ENCODE measurements at regions not wholly inside any gene's neighbourhood (a gene's known extent, or its start where the extent isn't known, plus 50 kb on each side); places are given as distances from the start of the nearest gene placed in this dataset.

- no peak overlapping the region for H2AFZ ChIP-seq (ENCODE audit: low read depth, low read length)
Measured at GRCh38 chr7:15889507-15889906, 203.0 kb upstream of the MEOX2 start.

DNA sequence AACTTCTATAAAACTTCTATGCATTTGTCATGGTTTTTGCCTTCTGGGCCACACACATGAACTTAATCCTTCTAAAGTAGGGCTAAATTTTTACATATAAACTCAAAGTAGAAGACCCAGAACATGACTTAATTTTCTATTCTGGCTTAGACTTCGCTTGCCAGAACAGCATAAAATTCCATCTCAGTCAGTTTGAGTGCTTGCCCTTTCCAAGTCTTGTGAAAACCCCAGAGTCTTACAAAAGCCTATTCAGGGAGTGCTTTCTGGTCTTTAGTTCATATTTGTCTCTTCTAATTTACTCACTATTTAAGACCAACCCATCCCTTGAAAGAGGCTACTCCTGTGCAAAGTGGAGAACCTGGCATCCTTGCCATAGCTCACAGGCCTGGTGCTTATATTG, 201.6 kb upstream of the MEOX2 start:
- Histone ChIP-seq H3K4me3 (ENCODE audit: low read depth in 1 of 2, low read length in 2 of 2) (no peak overlapping the region), H4K20me1 (ENCODE audit: insufficient read depth, low read length) (no peaks in the 10 kb centered on the region), H3K9ac (ENCODE audit: low read depth, low read length) (no peak overlapping the region), H3K4me1 (ENCODE audit: insufficient read depth, low read length) (no peaks in the 10 kb centered on the region), H3K27me3 (ENCODE audit: insufficient read depth, low read length, poor library complexity) (no peaks in the 10 kb centered on the region), H3K4me2 (ENCODE audit: insufficient read depth, low read length) (no peak overlapping the region), H2AFZ (ENCODE audit: low read depth, low read length) (no peak overlapping the region), H3K36me3 (ENCODE audit: insufficient read depth, low read length) (no peaks in the 10 kb centered on the region), H3K79me2 (ENCODE audit: insufficient read depth, low read length) (no peaks in the 10 kb centered on the region), H3K9me3 (ENCODE audit: insufficient read depth, low read length, severe bottlenecking) (no peaks in the 10 kb centered on the region), H3K27ac (ENCODE audit: low read length) (no peak overlapping the region)
- no peak for TF ChIP-seq EZH2 (IDR thresholded peaks at IDR 0.05; ENCODE audit: borderline replicate concordance, low read depth, low read length, severe bottlenecking)
- TF ChIP-seq, protein P1, sequence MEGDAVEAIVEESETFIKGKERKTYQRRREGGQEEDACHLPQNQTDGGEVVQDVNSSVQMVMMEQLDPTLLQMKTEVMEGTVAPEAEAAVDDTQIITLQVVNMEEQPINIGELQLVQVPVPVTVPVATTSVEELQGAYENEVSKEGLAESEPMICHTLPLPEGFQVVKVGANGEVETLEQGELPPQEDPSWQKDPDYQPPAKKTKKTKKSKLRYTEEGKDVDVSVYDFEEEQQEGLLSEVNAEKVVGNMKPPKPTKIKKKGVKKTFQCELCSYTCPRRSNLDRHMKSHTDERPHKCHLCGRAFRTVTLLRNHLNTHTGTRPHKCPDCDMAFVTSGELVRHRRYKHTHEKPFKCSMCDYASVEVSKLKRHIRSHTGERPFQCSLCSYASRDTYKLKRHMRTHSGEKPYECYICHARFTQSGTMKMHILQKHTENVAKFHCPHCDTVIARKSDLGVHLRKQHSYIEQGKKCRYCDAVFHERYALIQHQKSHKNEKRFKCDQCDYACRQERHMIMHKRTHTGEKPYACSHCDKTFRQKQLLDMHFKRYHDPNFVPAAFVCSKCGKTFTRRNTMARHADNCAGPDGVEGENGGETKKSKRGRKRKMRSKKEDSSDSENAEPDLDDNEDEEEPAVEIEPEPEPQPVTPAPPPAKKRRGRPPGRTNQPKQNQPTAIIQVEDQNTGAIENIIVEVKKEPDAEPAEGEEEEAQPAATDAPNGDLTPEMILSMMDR (IDR thresholded peaks at IDR 0.05; ENCODE audit: borderline replicate concordance, extremely low read depth, low read length, poor library complexity, severe bottlenecking): no peak
- no peak for DNase-seq
- ATAC-seq (ENCODE audit: insufficient read depth, low read depth): no peak

More at GRCh38 chr7:15889507-15889906, 203.0 kb upstream of the MEOX2 start:
- H4K20me1 ChIP-seq (ENCODE audit: insufficient read depth, low read length): no peaks in the 10 kb centered on the region
- no peak overlapping the region for H3K9ac ChIP-seq (ENCODE audit: low read depth, low read length)
- no peaks in the 10 kb centered on the region for H3K79me2 ChIP-seq (ENCODE audit: insufficient read depth, low read length)
- H3K9me3 ChIP-seq (ENCODE audit: insufficient read depth, low read length, severe bottlenecking): no peaks in the 10 kb centered on the region
- H3K36me3 ChIP-seq (ENCODE audit: insufficient read depth, low read length): no peaks in the 10 kb centered on the region
- H3K27me3 ChIP-seq (ENCODE audit: insufficient read depth, low read length, poor library complexity): no peaks in the 10 kb centered on the region
- no peak overlapping the region for H3K27ac ChIP-seq (ENCODE audit: low read length)
- ATAC-seq (ENCODE audit: insufficient read depth, low read depth) (no peak), DNase-seq (no peak)
- no peaks in the 10 kb centered on the region for H3K4me1 ChIP-seq (ENCODE audit: insufficient read depth, low read length)
- no peak overlapping the region for H3K4me2 ChIP-seq (ENCODE audit: insufficient read depth, low read length)
- TF ChIP-seq, protein P1 (IDR thresholded peaks at IDR 0.05; ENCODE audit: borderline replicate concordance, extremely low read depth, low read length, poor library complexity, severe bottlenecking): no peak
- TF ChIP-seq EZH2 (IDR thresholded peaks at IDR 0.05; ENCODE audit: borderline replicate concordance, low read depth, low read length, severe bottlenecking): no peak
- no peak overlapping the region for H3K4me3 ChIP-seq (ENCODE audit: low read depth in 1 of 2, low read length in 2 of 2)

- Histone ChIP-seq H4K20me1 (ENCODE audit: insufficient read depth, low read length) (no peaks in the 10 kb centered on the region), H3K27me3 (ENCODE audit: insufficient read depth, low read length, poor library complexity) (no peaks in the 10 kb centered on the region), H3K4me1 (ENCODE audit: insufficient read depth, low read length) (no peaks in the 10 kb centered on the region), H3K79me2 (ENCODE audit: insufficient read depth, low read length) (no peaks in the 10 kb centered on the region), H3K9ac (ENCODE audit: low read depth, low read length) (no peak overlapping the region), H3K36me3 (ENCODE audit: insufficient read depth, low read length) (no peaks in the 10 kb centered on the region), H3K27ac (ENCODE audit: low read length) (no peak overlapping the region), H2AFZ (ENCODE audit: low read depth, low read length) (no peak overlapping the region), H3K4me3 (ENCODE audit: low read depth in 1 of 2, low read length in 2 of 2) (no peak overlapping the region), H3K4me2 (ENCODE audit: insufficient read depth, low read length) (no peak overlapping the region), H3K9me3 (ENCODE audit: insufficient read depth, low read length, severe bottlenecking) (no peaks in the 10 kb centered on the region)
- TF ChIP-seq EZH2 (IDR thresholded peaks at IDR 0.05; ENCODE audit: borderline replicate concordance, low read depth, low read length, severe bottlenecking): no peak
- TF ChIP-seq, protein P1 (IDR thresholded peaks at IDR 0.05; ENCODE audit: borderline replicate concordance, extremely low read depth, low read length, poor library complexity, severe bottlenecking): no peak
- DNase-seq (no peak), ATAC-seq (ENCODE audit: insufficient read depth, low read depth) (no peak)
Measured at GRCh38 chr7:15886626-15887025, 200.1 kb upstream of the MEOX2 start.

GRCh38 chr7:15885678-15886077, 199.2 kb upstream of the MEOX2 start:
- no peaks in the 10 kb centered on the region for H4K20me1 ChIP-seq (ENCODE audit: insufficient read depth, low read length)
- no peak overlapping the region for H3K4me2 ChIP-seq (ENCODE audit: insufficient read depth, low read length)
- no peak for DNase-seq
- ATAC-seq (ENCODE audit: insufficient read depth, low read depth): no peak
- TF ChIP-seq, protein P1 (IDR thresholded peaks at IDR 0.05; ENCODE audit: borderline replicate concordance, extremely low read depth, low read length, poor library complexity, severe bottlenecking): no peak
- TF ChIP-seq EZH2 (IDR thresholded peaks at IDR 0.05; ENCODE audit: borderline replicate concordance, low read depth, low read length, severe bottlenecking): no peak
- no peaks in the 10 kb centered on the region for H3K36me3 ChIP-seq (ENCODE audit: insufficient read depth, low read length)
- no peaks in the 10 kb centered on the region for H3K4me1 ChIP-seq (ENCODE audit: insufficient read depth, low read length)
- no peak overlapping the region for H3K9ac ChIP-seq (ENCODE audit: low read depth, low read length)
- H3K79me2 ChIP-seq (ENCODE audit: insufficient read depth, low read length): no peaks in the 10 kb centered on the region
- H3K27ac ChIP-seq (ENCODE audit: low read length): no peak overlapping the region
- H3K27me3 ChIP-seq (ENCODE audit: insufficient read depth, low read length, poor library complexity): no peaks in the 10 kb centered on the region
- H2AFZ ChIP-seq (ENCODE audit: low read depth, low read length): no peak overlapping the region
- H3K4me3 ChIP-seq (ENCODE audit: low read depth in 1 of 2, low read length in 2 of 2): no peak overlapping the region
- H3K9me3 ChIP-seq (ENCODE audit: insufficient read depth, low read length, severe bottlenecking): no peaks in the 10 kb centered on the region
